ENCODE measurements at regions not wholly inside any gene's neighbourhood (a gene's known extent, or its start where the extent isn't known, plus 50 kb on each side); places are given as distances from the start of the nearest gene placed in this dataset.

DNA sequence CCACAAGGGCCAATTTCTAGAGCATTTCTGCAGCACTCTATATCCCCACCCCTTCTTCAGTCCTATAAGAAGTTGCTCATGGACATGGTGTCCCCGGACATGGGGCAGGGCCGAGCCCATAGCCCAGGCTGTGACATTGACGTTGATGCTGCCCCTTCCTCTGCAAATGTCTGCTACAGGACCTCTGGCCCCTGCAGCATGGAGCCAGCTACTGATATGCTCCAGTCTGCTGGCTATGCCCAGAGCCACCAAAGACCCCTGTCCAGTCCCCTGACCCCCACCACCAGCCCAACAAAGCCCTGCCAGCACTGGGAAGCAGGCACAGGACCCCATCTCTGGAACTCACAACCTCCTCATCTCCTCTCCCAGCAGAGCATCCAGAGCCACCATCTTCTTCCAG lies 120.1 kb upstream of the SMAD3 start:
- H3K79me2 ChIP-seq (ENCODE audit: insufficient read depth, low read length), result no peaks in the 10 kb centered on the region
- H3K9ac ChIP-seq (ENCODE audit: low read length), result no peak overlapping the region
- no peaks in the 10 kb centered on the region for H3K9me2 ChIP-seq (ENCODE audit: insufficient read depth)
- DNase-seq (ENCODE audit: low read depth, low spot score) (no peak), ATAC-seq (no peak)
- no peak overlapping the region for H3K27ac ChIP-seq (ENCODE audit: low read depth, low read length)
- ChIA-PET CTCF (interaction anchor here (1.3 to 2.1 kb wide), 3 partner anchors 359 to 887 kb away, joined by 6 to 43 read pairs (median 9); no protein-coding TSS in a partner anchor), POLR2A (no interaction called here), RAD21 (ENCODE audit: low non-redundant PET in 1 of 2, low total read pairs in 2 of 2, uncharacterized antibody in 2 of 2, unreplicated experiment in 2 of 2) (interaction anchor here in 1 of 2 experiments (2.1 kb wide), 1 partner anchor 358 kb away, joined by 13 read pairs; no protein-coding TSS in a partner anchor)
- no peak overlapping the region for H2AFZ ChIP-seq (ENCODE audit: low read depth, low read length, poor library complexity, severe bottlenecking)
- peaks cover 8 to 30% of the 10 kb centered on the region in 2 experiments for H3K4me1 ChIP-seq (ENCODE audit: control insufficient read depth in 1 of 2, insufficient read depth in 2 of 2, low read length in 2 of 2)
- H3K4me2 ChIP-seq (ENCODE audit: low read length), result no peak overlapping the region
- no peaks in the 10 kb centered on the region for H3K27me3 ChIP-seq (ENCODE audit: insufficient read depth, low read length)
- no peaks in the 10 kb centered on the region for H3K36me3 ChIP-seq (ENCODE audit: control insufficient read depth in 1 of 2, insufficient read depth in 2 of 2, low read length in 2 of 2)
- TF ChIP-seq SIN3A (IDR thresholded peaks at IDR 0.05; ENCODE audit: low read depth) (no peak), SRF (IDR thresholded peaks at IDR 0.05; ENCODE audit: low read depth) (no peak), ZFX (IDR thresholded peaks at IDR 0.05) (no peak), CEBPB (IDR thresholded peaks at IDR 0.05; ENCODE audit: low read depth) (no peak), EGR1 (IDR thresholded peaks at IDR 0.05; ENCODE audit: low read depth) (no peak), JUND (IDR thresholded peaks at IDR 0.05) (no peak), MAX (IDR thresholded peaks at IDR 0.05) (no peak), ELF1 (IDR thresholded peaks at IDR 0.05; ENCODE audit: borderline replicate concordance, low read depth) (no peak), SP1 (IDR thresholded peaks at IDR 0.05; ENCODE audit: low read depth) (no peak), ATF3 (IDR thresholded peaks at IDR 0.05) (no peak), EZH2phosphoT487 (IDR thresholded peaks at IDR 0.05; ENCODE audit: borderline replicate concordance) (no peak), YY1 (IDR thresholded peaks at IDR 0.05; ENCODE audit: extremely low read depth, insufficient replicate concordance, low read depth, low read length) (no peak), CBX3 (IDR thresholded peaks at IDR 0.05; ENCODE audit: low read depth) (no peak), POLR2A (IDR thresholded peaks at IDR 0.05; ENCODE audit: borderline replicate concordance, extremely low read depth, insufficient read depth, insufficient read length) (no peak), ZNF274 (IDR thresholded peaks at IDR 0.05; ENCODE audit: low read depth, low read length) (no peak), POLR2AphosphoS5 (IDR thresholded peaks at IDR 0.05; ENCODE audit: low read depth, low read length) (no peak), FOSL1 (IDR thresholded peaks at IDR 0.05; ENCODE audit: low read depth) (no peak)
- TF ChIP-seq, protein P1, sequence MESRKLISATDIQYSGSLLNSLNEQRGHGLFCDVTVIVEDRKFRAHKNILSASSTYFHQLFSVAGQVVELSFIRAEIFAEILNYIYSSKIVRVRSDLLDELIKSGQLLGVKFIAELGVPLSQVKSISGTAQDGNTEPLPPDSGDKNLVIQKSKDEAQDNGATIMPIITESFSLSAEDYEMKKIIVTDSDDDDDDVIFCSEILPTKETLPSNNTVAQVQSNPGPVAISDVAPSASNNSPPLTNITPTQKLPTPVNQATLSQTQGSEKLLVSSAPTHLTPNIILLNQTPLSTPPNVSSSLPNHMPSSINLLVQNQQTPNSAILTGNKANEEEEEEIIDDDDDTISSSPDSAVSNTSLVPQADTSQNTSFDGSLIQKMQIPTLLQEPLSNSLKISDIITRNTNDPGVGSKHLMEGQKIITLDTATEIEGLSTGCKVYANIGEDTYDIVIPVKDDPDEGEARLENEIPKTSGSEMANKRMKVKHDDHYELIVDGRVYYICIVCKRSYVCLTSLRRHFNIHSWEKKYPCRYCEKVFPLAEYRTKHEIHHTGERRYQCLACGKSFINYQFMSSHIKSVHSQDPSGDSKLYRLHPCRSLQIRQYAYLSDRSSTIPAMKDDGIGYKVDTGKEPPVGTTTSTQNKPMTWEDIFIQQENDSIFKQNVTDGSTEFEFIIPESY (IDR thresholded peaks at IDR 0.05; ENCODE audit: extremely low read depth, insufficient replicate concordance, low read length), result no peak
- TF ChIP-seq, protein P2, sequence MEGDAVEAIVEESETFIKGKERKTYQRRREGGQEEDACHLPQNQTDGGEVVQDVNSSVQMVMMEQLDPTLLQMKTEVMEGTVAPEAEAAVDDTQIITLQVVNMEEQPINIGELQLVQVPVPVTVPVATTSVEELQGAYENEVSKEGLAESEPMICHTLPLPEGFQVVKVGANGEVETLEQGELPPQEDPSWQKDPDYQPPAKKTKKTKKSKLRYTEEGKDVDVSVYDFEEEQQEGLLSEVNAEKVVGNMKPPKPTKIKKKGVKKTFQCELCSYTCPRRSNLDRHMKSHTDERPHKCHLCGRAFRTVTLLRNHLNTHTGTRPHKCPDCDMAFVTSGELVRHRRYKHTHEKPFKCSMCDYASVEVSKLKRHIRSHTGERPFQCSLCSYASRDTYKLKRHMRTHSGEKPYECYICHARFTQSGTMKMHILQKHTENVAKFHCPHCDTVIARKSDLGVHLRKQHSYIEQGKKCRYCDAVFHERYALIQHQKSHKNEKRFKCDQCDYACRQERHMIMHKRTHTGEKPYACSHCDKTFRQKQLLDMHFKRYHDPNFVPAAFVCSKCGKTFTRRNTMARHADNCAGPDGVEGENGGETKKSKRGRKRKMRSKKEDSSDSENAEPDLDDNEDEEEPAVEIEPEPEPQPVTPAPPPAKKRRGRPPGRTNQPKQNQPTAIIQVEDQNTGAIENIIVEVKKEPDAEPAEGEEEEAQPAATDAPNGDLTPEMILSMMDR (IDR thresholded peaks at IDR 0.05 in 2 of 3, conservative IDR thresholded peaks at IDR 0.05 in 1 of 3; ENCODE audit: borderline replicate concordance in 1 of 3, insufficient read depth in 1 of 3, low read depth in 2 of 3, low read length in 2 of 3), result no peak
- no TSS peak for BruUV-seq (replicated peaks)
- H3K4me3 ChIP-seq (replicated peaks in 1 of 2; ENCODE audit: low read depth in 1 of 2, low read length in 2 of 2), result no peak overlapping the region
- intact Hi-C loops (cut with micrococcal nuclease), result loop anchor here (5.0 to 10.0 kb wide), 3 partner anchors 97 to 487 kb away; no protein-coding TSS in a partner anchor
- no peaks in the 10 kb centered on the region for H3K9me3 ChIP-seq (ENCODE audit: control insufficient read depth in 1 of 2, insufficient read depth in 1 of 2, low read depth in 1 of 2, low read length in 2 of 2)
- H4K20me1 ChIP-seq (ENCODE audit: insufficient read depth), result no peaks in the 10 kb centered on the region
